ENCODE measurements at regions not wholly inside any gene's neighbourhood (a gene's known extent, or its start where the extent isn't known, plus 50 kb on each side); places are given as distances from the start of the nearest gene placed in this dataset.

DNA sequence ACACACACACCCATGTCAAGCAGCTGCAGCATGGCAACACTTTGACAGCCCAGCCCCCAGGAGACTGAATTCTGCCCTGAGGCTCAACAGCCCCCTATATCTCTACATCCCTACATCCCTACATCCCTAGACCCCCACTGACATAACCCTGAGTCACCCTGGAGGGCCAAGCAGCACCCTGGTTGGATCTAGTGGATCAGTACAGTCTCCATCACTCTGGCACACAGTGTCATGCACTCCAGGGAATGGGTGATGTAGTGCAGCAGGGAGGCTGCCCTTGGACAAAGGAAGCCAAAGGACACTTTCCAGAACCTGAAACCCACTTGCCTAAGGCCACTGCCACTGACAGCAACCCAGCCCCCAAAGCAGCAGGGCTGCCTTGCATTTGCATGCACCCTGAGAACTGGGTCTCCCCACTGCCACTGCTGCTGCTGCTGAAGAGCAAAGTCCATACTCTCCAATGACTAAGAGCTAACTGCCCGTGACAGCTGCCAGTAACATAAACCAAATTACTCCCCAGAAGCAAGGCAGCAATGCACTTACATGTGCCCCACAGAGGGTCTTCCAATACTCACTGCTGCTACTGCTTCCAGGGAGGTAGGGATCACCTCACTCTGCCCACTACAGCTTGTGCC lies 681.6 kb upstream of the KLHL29 start:
- intact Hi-C loops (cut with DNase I; ENCODE audit: low total_unique reads) = no loop called here
- H3K4me1 ChIP-seq = no peaks in the 10 kb centered on the region
- no peaks in the 10 kb centered on the region for H3K27me3 ChIP-seq
- WGBS, 5 donors = 38 to 88% (median 55%) methylated on average over 1 of the region's 1 CpG
- H3K36me3 ChIP-seq = no peaks in the 10 kb centered on the region
- TF ChIP-seq, protein P1, sequence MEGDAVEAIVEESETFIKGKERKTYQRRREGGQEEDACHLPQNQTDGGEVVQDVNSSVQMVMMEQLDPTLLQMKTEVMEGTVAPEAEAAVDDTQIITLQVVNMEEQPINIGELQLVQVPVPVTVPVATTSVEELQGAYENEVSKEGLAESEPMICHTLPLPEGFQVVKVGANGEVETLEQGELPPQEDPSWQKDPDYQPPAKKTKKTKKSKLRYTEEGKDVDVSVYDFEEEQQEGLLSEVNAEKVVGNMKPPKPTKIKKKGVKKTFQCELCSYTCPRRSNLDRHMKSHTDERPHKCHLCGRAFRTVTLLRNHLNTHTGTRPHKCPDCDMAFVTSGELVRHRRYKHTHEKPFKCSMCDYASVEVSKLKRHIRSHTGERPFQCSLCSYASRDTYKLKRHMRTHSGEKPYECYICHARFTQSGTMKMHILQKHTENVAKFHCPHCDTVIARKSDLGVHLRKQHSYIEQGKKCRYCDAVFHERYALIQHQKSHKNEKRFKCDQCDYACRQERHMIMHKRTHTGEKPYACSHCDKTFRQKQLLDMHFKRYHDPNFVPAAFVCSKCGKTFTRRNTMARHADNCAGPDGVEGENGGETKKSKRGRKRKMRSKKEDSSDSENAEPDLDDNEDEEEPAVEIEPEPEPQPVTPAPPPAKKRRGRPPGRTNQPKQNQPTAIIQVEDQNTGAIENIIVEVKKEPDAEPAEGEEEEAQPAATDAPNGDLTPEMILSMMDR (IDR thresholded peaks at IDR 0.05) = no peak
- no peak for TF ChIP-seq POLR2A (IDR thresholded peaks at IDR 0.05)
- no peak for TF ChIP-seq EP300 (IDR thresholded peaks at IDR 0.05)
- TF ChIP-seq POLR2AphosphoS5 (IDR thresholded peaks at IDR 0.05) = no peak
- H3K4me3 ChIP-seq = no peak overlapping the region
- no peak overlapping the region for H3K27ac ChIP-seq
- DNase-seq = no peak
- no peaks in the 10 kb centered on the region for H3K9me3 ChIP-seq

- TF ChIP-seq EP300 (IDR thresholded peaks at IDR 0.05) (no peak), POLR2A (IDR thresholded peaks at IDR 0.05) (no peak), POLR2AphosphoS5 (IDR thresholded peaks at IDR 0.05) (no peak)
- TF ChIP-seq, protein P1 (IDR thresholded peaks at IDR 0.05) = no peak
- H3K4me3 ChIP-seq = no peak overlapping the region
- H3K27me3 ChIP-seq = no peaks in the 10 kb centered on the region
- intact Hi-C loops (cut with DNase I; ENCODE audit: low total_unique reads) = no loop called here
- H3K9me3 ChIP-seq = peaks cover 0 to 31% (median 1%) of the 10 kb centered on the region in 4 donors
- DNase-seq = no peak
- no peak overlapping the region for H3K27ac ChIP-seq
- no peaks in the 10 kb centered on the region for H3K36me3 ChIP-seq
- no peaks in the 10 kb centered on the region for H3K4me1 ChIP-seq
These were observed 665.6 kb upstream of the KLHL29 start for GRCh38 chr2:22719396-22719795.

GRCh38 chr2:22729466-22729865 lies 655.5 kb upstream of the KLHL29 start:
- DNase-seq = no peak
- WGBS, 5 donors = 62 to 69% (median 65%) methylated on average over 5 of the region's 5 CpGs
- H3K27me3 ChIP-seq = no peaks in the 10 kb centered on the region
- H3K9me3 ChIP-seq = peaks cover 0 to 27% (median 7%) of the 10 kb centered on the region in 4 donors
- H3K4me3 ChIP-seq = no peak overlapping the region
- H3K36me3 ChIP-seq = no peaks in the 10 kb centered on the region
- H3K27ac ChIP-seq = no peak overlapping the region
- TF ChIP-seq POLR2A (IDR thresholded peaks at IDR 0.05) = no peak
- TF ChIP-seq, protein P1 (IDR thresholded peaks at IDR 0.05) = no peak
- TF ChIP-seq EP300 (IDR thresholded peaks at IDR 0.05) = no peak
- TF ChIP-seq POLR2AphosphoS5 (IDR thresholded peaks at IDR 0.05) = no peak
- intact Hi-C loops (cut with DNase I; ENCODE audit: low total_unique reads) = no loop called here
- no peaks in the 10 kb centered on the region for H3K4me1 ChIP-seq

GRCh38 chr2:22734373-22735045 lies 650.5 kb upstream of the KLHL29 start:
- Histone ChIP-seq H3K9me3 (peaks cover 0 to 14% (median 0%) of the 10 kb centered on the region in 4 donors), H3K27me3 (no peaks in the 10 kb centered on the region), H3K27ac (no peak overlapping the region), H3K4me3 (no peak overlapping the region), H3K36me3 (no peaks in the 10 kb centered on the region), H3K4me1 (no peaks in the 10 kb centered on the region)
- DNase-seq = no peak
- 38 to 59% (median 50%) methylated on average over 1 of the region's 1 CpG for WGBS, 5 donors
- intact Hi-C loops (cut with DNase I; ENCODE audit: low total_unique reads) = no loop called here
- TF ChIP-seq POLR2AphosphoS5 (IDR thresholded peaks at IDR 0.05) = no peak
- TF ChIP-seq EP300 (IDR thresholded peaks at IDR 0.05) = no peak
- TF ChIP-seq, protein P1 (IDR thresholded peaks at IDR 0.05) = no peak
- no peak for TF ChIP-seq POLR2A (IDR thresholded peaks at IDR 0.05)
